ENCODE measurements at regions not wholly inside any gene's neighbourhood (a gene's known extent, or its start where the extent isn't known, plus 50 kb on each side); places are given as distances from the start of the nearest gene placed in this dataset.

DNA sequence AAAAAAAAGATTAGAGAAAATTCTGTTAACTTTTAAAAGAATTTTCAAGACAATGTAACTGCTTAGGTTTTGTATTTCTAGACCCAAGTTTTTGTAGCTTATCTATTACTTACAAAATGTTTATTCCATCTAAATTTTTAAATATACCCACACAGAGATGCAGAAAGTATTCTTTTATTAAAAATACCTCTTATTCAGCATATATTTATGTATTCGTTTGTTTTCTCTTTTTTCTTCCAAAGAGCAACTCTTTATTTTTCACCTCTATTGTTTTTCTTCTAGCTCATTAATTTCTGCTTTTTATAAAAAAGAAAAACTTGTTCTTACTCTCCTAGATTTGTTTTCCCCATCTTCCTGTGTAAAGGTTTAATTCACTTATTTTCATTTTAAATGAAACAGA lies 180.3 kb downstream of the ZDHHC21 start:
- TF ChIP-seq, protein P1, sequence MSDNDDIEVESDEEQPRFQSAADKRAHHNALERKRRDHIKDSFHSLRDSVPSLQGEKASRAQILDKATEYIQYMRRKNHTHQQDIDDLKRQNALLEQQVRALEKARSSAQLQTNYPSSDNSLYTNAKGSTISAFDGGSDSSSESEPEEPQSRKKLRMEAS (IDR thresholded peaks at IDR 0.05) = no peak
- TF ChIP-seq, protein P2, sequence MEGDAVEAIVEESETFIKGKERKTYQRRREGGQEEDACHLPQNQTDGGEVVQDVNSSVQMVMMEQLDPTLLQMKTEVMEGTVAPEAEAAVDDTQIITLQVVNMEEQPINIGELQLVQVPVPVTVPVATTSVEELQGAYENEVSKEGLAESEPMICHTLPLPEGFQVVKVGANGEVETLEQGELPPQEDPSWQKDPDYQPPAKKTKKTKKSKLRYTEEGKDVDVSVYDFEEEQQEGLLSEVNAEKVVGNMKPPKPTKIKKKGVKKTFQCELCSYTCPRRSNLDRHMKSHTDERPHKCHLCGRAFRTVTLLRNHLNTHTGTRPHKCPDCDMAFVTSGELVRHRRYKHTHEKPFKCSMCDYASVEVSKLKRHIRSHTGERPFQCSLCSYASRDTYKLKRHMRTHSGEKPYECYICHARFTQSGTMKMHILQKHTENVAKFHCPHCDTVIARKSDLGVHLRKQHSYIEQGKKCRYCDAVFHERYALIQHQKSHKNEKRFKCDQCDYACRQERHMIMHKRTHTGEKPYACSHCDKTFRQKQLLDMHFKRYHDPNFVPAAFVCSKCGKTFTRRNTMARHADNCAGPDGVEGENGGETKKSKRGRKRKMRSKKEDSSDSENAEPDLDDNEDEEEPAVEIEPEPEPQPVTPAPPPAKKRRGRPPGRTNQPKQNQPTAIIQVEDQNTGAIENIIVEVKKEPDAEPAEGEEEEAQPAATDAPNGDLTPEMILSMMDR (IDR thresholded peaks at IDR 0.05 in 2 of 3, conservative IDR thresholded peaks at IDR 0.05 in 1 of 3; ENCODE audit: borderline replicate concordance in 1 of 3, insufficient read depth in 1 of 3, low read depth in 2 of 3, low read length in 2 of 3) = no peak
- TF ChIP-seq POLR2AphosphoS5 (IDR thresholded peaks at IDR 0.05; ENCODE audit: low read depth, low read length) = no peak
- TF ChIP-seq RAD21 (IDR thresholded peaks at IDR 0.05; ENCODE audit: low read depth) = no peak
- TF ChIP-seq, protein P3, sequence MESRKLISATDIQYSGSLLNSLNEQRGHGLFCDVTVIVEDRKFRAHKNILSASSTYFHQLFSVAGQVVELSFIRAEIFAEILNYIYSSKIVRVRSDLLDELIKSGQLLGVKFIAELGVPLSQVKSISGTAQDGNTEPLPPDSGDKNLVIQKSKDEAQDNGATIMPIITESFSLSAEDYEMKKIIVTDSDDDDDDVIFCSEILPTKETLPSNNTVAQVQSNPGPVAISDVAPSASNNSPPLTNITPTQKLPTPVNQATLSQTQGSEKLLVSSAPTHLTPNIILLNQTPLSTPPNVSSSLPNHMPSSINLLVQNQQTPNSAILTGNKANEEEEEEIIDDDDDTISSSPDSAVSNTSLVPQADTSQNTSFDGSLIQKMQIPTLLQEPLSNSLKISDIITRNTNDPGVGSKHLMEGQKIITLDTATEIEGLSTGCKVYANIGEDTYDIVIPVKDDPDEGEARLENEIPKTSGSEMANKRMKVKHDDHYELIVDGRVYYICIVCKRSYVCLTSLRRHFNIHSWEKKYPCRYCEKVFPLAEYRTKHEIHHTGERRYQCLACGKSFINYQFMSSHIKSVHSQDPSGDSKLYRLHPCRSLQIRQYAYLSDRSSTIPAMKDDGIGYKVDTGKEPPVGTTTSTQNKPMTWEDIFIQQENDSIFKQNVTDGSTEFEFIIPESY (IDR thresholded peaks at IDR 0.05; ENCODE audit: extremely low read depth, insufficient replicate concordance, low read length) = no peak
- TF ChIP-seq, protein P4, sequence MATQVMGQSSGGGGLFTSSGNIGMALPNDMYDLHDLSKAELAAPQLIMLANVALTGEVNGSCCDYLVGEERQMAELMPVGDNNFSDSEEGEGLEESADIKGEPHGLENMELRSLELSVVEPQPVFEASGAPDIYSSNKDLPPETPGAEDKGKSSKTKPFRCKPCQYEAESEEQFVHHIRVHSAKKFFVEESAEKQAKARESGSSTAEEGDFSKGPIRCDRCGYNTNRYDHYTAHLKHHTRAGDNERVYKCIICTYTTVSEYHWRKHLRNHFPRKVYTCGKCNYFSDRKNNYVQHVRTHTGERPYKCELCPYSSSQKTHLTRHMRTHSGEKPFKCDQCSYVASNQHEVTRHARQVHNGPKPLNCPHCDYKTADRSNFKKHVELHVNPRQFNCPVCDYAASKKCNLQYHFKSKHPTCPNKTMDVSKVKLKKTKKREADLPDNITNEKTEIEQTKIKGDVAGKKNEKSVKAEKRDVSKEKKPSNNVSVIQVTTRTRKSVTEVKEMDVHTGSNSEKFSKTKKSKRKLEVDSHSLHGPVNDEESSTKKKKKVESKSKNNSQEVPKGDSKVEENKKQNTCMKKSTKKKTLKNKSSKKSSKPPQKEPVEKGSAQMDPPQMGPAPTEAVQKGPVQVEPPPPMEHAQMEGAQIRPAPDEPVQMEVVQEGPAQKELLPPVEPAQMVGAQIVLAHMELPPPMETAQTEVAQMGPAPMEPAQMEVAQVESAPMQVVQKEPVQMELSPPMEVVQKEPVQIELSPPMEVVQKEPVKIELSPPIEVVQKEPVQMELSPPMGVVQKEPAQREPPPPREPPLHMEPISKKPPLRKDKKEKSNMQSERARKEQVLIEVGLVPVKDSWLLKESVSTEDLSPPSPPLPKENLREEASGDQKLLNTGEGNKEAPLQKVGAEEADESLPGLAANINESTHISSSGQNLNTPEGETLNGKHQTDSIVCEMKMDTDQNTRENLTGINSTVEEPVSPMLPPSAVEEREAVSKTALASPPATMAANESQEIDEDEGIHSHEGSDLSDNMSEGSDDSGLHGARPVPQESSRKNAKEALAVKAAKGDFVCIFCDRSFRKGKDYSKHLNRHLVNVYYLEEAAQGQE (IDR thresholded peaks at IDR 0.05; ENCODE audit: low read depth) = no peak
- no peak for TF ChIP-seq EZH2 (IDR thresholded peaks at IDR 0.05)
- no peak for TF ChIP-seq ZNF274 (IDR thresholded peaks at IDR 0.05; ENCODE audit: low read depth, low read length)
- TF ChIP-seq, protein P5, sequence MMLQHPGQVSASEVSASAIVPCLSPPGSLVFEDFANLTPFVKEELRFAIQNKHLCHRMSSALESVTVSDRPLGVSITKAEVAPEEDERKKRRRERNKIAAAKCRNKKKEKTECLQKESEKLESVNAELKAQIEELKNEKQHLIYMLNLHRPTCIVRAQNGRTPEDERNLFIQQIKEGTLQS (IDR thresholded peaks at IDR 0.05) = no peak
- no peak for TF ChIP-seq YY1 (IDR thresholded peaks at IDR 0.05; ENCODE audit: extremely low read depth, insufficient replicate concordance, low read depth, low read length)
- no peak for TF ChIP-seq POLR2A (IDR thresholded peaks at IDR 0.05; ENCODE audit: borderline replicate concordance, extremely low read depth, insufficient read depth, insufficient read length)
- no peak for TF ChIP-seq SIN3A (IDR thresholded peaks at IDR 0.05; ENCODE audit: low read depth)
- no peak for TF ChIP-seq EGR1 (IDR thresholded peaks at IDR 0.05; ENCODE audit: low read depth)

Measured in HCT116 (cell line).